Retinal pigment epithelial cell (primary cell): ENCODE measurements at regions not wholly inside any gene's neighbourhood (a gene's known extent, or its start where the extent isn't known, plus 50 kb on each side); places are given as distances from the start of the nearest gene placed in this dataset.

Experiments
- DNase-seq: peaks from one replicate; pipeline ENCODE4 v3.0.0-alpha.2; 2010; ENCODE audit warnings: low read depth
- H3K4me3 ChIP-seq: 2 replicates; pipeline ENCODE4 v1.5.1; 2011; ENCODE audit warnings: mild to moderate bottlenecking, low read length, control low read depth, moderate library complexity
- CTCF ChIP-seq: conservative IDR thresholded peaks from 2 replicates; pipeline ENCODE4 v1.5.1; 2011; ENCODE audit warnings: low read depth, low read length, control low read depth, inconsistent platforms

DNA sequence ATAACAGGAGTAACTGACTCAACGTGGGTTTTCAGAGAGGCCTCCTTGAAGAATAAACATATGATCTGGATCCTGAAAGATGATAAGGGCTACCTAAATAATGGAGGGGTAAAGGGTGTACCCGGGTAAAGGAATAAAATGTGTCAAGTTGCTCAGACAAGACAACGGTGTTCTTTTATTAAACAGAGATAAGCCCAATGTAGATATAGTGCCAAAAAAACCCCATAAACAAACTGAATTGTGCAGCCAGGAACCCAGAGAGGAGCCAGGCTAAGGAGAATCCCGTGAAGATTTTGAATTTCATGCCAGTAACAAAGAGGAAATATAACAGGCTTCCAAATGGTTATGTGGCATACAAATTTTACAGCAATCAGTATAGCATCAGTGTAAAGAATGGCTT lies 618.2 kb downstream of the CPS1 start:
- no peak for DNase-seq
- no peak for TF ChIP-seq CTCF
- H3K4me3 ChIP-seq = no peak overlapping the region

- DNase-seq = no peak
- TF ChIP-seq CTCF = no peak
Measured at GRCh38 chr2:211175956-211176355, 619.6 kb downstream of the CPS1 start.

GRCh38 chr2:211176514-211177141 lies 620.2 kb downstream of the CPS1 start:
- no peak for DNase-seq
- no peak for TF ChIP-seq CTCF
- no peak overlapping the region for H3K4me3 ChIP-seq

More at GRCh38 chr2:211175956-211176355, 619.6 kb downstream of the CPS1 start:
- no peak overlapping the region for H3K4me3 ChIP-seq

DNA sequence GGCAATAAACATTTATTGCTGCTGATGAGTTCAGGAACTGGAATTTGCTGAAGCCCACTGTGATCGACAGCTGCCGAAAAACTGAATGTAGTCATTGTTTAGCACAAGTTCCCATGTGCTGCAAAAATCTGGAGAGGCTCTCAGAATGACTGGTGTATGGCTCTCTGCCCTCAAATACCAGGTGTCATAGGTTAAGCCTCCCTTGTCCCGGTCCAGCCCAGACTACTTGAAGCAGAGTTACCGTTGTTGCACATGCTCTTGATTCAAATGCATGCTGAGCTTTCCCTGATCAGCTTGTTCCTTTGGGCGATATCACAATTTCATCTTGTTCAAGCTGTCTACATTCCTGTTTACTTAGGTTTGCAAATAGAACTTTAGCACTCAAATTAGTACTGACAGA lies 625.2 kb downstream of the CPS1 start:
- no peak overlapping the region for H3K4me3 ChIP-seq
- DNase-seq = peak; percentile 95
- TF ChIP-seq CTCF = no peak

- no peak overlapping the region for H3K4me3 ChIP-seq
- no peak for TF ChIP-seq CTCF
- DNase-seq = no peak
Measured at GRCh38 chr2:211187602-211188001, 631.2 kb downstream of the CPS1 start.

GRCh38 chr2:211203986-211204385 lies 647.6 kb downstream of the CPS1 start:
- no peak for TF ChIP-seq CTCF
- no peak overlapping the region for H3K4me3 ChIP-seq
- DNase-seq = no peak

GRCh38 chr2:211204456-211204855 lies 648.1 kb downstream of the CPS1 start:
- TF ChIP-seq CTCF = no peak
- DNase-seq = no peak
- H3K4me3 ChIP-seq = no peak overlapping the region
